Cardiac septum (tissue), 1 donor: ENCODE measurements at regions not wholly inside any gene's neighbourhood (a gene's known extent, or its start where the extent isn't known, plus 50 kb on each side); places are given as distances from the start of the nearest gene placed in this dataset.
"Not testable (repeated sequence)": the region's sequence is repeated elsewhere in the genome, so short reads cannot be mapped to it uniquely, and the experiment has no call there.

ENCODE experiments used
- DNase-seq: peaks from one replicate; pipeline ENCODE4 v3.0.0-alpha.2; 2020; ENCODE audit warnings: low spot score
- intact Hi-C: fragments of 100-400 bp; cut with DNase I; formaldehyde crosslinking; loops from one replicate; pipeline ENCODE4 v1.14.0; 2022
- donor health status: DM: no; HTN: no; CAD: no.

GRCh38 chr5:15008921-15009320 is 137.3 kb upstream of the ANKH start:
- intact Hi-C loops: loop anchor here (1.0 to 5.0 kb wide), 2 partner anchors 72 to 138 kb away; partner anchors contain the start of gene ANKH
- no peak for DNase-seq

- peak; percentile 91 for DNase-seq
These were observed 136.9 kb upstream of the ANKH start for GRCh38 chr5:15008476-15008875.

DNA sequence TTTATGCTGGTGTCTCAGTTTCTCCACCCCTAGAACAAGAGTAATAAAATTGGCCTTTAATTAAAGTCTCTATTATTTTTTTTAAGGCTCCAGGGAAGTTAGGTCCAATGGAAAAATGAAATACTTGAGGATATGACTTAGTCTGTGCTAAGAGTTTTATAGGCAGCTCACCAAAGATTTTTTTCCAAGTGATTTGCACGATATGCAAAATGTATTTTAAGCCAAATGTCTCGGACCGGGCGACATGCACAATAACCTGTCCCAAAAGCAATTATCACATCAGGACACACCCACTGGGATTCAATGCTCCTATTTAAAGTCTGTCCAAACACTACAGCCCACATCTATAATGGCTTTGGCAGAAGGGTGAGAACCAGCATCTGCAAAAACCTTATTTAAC is 136.1 kb upstream of the ANKH start:
- DNase-seq: no peak
- intact Hi-C loops: loop anchor here (5.0 kb wide), 1 partner anchor 70 kb away; no protein-coding TSS in a partner anchor

More at GRCh38 chr5:15008476-15008875, 136.9 kb upstream of the ANKH start:
- intact Hi-C loops: loop anchor here (5.0 kb wide), 1 partner anchor 71 kb away; no protein-coding TSS in a partner anchor

DNA sequence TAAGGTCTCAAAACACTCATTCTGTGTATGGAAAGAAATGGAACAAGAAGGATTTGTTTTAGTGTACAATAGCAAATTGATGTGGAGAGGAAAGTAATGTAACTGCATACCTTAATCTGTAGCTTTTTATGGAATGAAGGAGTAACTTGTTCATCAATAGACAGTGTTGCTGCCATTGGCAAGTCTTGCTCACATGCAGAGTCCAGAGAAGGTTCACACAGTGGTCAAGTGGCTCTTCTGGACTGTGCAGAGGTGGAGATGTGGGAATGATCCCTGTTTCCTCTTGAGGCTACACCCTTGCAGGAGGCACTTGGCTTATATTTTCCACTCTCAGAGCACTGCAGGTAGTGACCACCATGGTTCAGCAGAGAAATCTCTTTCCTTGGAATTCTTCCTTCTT is 132.9 kb upstream of the ANKH start:
- intact Hi-C loops: no loop called here
- no peak for DNase-seq

DNA sequence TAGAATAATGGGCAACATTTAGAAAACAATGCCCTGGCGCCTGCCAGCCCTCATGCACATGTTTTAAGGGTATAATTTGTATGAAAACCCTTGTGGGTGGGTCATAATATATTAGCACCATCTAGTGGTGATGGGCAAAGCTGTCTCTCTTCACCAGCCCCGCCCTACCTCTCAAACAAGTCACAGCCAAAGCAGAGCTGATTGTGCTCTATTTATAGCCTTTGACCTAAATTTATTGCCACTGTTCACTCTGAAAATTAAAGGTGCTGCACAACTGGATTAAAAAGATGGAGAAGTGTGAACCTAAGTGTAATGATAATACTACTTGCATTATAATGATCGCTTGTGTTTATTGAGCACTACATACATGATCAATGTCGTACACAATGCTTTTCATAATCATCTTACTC is 131.9 kb upstream of the ANKH start:
- intact Hi-C loops: loop anchor here (1.0 to 2.0 kb wide), 2 partner anchors 276 to 317 kb away; no protein-coding TSS in a partner anchor
- DNase-seq: no peak

- intact Hi-C loops: loop anchor here (1.0 to 2.0 kb wide), 2 partner anchors 275 to 316 kb away; no protein-coding TSS in a partner anchor
- no peak for DNase-seq
These were observed 131.2 kb upstream of the ANKH start for GRCh38 chr5:15002791-15003190.

DNA sequence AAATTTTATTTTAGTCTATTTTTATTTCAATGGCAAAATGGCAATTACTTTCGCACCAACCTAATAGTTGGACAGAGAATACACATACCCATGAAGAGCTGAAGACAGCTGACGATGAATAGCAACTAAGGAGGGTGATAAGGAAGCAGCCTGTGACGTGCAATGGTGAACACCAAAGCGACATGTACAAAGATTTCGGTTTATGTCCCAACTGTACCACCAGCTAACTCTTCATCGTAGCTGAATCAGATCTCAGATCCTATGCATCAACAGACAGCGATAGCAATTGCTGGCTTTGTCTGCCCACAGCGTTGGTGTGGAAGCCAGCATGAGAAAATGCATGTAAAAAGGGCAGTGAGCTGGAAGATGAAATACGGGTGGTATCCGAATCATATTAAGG is 130.6 kb upstream of the ANKH start:
- DNase-seq: no peak
- intact Hi-C loops: loop anchor here (2.0 kb wide), 1 partner anchor 315 kb away; no protein-coding TSS in a partner anchor

DNA sequence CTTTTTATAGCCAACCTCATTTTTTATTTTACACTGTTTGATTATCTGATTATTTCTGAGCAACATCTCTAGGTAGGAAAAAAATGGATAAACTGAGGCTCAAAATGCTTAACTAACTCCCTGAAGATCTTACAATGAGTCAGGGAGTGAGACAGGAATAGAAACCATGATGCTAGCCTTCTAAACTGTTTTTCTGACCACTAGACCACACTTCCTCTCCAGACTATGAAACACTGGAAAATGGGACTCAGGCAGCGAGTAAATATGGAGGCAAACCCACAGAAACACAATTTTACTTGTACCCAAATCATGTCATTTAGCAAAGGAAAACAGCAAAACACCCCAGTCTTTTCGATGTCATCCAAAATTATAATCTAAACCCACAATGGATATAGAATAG is 129.9 kb upstream of the ANKH start:
- DNase-seq: no peak
- intact Hi-C loops: no loop called here

DNA sequence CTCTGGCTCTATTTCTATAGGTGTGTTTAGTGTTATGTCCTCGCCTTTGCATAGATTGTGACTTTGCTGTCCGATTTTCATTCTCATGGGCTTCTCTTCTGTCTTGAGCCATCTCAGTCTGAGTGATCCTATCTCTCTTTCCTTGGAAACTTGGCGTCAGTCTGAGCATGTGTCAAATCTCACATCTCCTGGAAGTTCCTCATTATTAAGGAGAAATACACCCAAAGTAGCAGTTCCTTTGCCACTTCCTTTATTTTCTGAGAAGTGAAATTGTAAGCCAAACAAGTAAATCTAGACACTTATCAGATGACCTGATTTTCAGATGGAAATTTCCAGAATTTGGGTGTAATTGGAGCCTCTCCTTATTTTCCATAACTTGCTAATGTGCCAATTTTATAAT is 126.9 kb upstream of the ANKH start:
- intact Hi-C loops: no loop called here
- DNase-seq: no peak

GRCh38 chr5:14996997-14997396 is 125.4 kb upstream of the ANKH start:
- DNase-seq: no peak
- intact Hi-C loops: no loop called here

DNA sequence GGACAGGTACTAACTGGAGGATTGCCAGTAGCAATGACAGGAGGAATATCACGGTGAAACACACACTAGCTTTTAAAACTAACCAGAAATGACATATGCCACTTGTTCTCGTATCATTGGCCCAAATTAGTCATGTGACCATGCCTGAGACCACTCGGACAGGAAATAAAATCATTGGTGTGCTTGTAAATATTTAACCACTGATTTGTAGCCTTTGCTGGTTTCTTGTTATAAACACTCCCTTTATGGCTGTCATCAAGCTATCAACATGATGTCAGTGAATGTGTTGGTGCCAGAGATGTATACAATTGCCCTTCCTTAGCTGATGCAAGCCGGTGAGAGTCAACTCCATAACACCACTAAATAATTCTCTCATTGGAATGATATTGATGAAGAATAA is 123.7 kb upstream of the ANKH start:
- intact Hi-C loops: no loop called here
- DNase-seq: no peak

DNA sequence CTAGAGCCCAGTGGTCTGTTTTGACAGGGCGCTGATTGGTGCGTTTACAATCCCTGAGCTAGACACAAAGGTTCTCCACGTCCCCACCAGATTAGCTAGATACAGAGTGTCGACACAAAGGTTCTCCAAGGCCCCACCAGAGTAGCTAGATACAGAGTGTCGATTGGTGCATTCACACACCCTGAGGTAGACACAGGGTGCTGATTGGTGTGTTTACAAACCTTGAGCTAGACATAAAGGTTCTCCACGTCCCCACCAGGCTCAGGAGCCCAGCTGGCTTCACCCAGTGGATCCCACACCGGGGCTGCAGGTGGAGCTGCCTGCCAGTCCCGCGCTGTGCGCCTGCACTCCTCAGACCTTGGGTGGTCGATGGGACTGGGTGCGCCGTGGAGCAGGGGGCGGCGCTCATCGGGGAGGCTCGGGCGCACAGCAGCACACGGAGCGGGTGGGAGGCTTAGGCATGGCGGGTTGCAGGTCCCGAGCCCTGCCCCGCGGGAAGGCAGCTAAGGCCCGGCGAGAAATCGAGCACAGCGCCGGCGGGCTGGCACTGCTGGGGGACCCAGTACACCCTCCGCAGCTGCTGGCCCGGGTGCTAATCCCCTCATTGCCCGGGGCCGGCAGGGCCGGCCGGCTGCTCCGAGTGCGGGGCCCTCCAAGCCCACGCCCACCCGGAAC is 122.0 kb upstream of the ANKH start:
- intact Hi-C loops, DNase-seq: not testable (repeated sequence)

GRCh38 chr5:14992751-14993458 is 121.3 kb upstream of the ANKH start:
- intact Hi-C loops, DNase-seq: not testable (repeated sequence)

DNA sequence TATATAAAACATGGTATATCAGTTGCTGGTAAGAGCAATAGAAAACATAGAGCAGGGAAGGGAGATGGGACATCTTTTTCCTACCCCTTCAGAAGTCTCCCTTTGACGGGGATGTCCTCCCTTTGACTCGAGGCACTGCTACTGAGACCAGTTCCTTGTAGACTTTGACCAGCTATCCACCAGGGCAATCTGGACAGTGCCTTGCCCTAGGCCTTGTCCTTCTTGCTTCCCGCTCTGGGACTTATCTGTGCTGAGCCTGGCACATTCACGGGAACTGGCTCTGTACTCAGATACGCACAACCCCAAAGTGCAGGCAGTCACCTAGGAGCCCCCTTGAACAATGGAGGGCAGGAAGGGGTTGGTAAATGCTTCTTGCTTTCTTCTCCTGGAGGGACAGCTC is 116.6 kb upstream of the ANKH start:
- no peak for DNase-seq
- intact Hi-C loops: no loop called here

GRCh38 chr5:14986413-14986812 is 114.8 kb upstream of the ANKH start:
- intact Hi-C loops: no loop called here
- no peak for DNase-seq

- intact Hi-C loops: no loop called here
- no peak for DNase-seq
These were observed 112.3 kb upstream of the ANKH start for GRCh38 chr5:14983666-14984441.

GRCh38 chr5:14980698-14981097 is 109.1 kb upstream of the ANKH start:
- intact Hi-C loops: no loop called here
- no peak for DNase-seq

- no peak for DNase-seq
- intact Hi-C loops: no loop called here
These were observed 105.6 kb upstream of the ANKH start for GRCh38 chr5:14977058-14977685.

GRCh38 chr5:14976486-14976885 is 104.9 kb upstream of the ANKH start:
- DNase-seq: no peak
- intact Hi-C loops: no loop called here

- intact Hi-C loops: no loop called here
- no peak for DNase-seq
These were observed 100.3 kb upstream of the ANKH start for GRCh38 chr5:14971873-14972272.
